Daoy (cell line): ENCODE measurements at regions not wholly inside any gene's neighbourhood (a gene's known extent, or its start where the extent isn't known, plus 50 kb on each side); places are given as distances from the start of the nearest gene placed in this dataset.

Source experiments
- DNase-seq: peaks from one replicate; pipeline ENCODE4 v3.0.0-alpha.2; 2015; ENCODE audit warnings: low read depth

DNA sequence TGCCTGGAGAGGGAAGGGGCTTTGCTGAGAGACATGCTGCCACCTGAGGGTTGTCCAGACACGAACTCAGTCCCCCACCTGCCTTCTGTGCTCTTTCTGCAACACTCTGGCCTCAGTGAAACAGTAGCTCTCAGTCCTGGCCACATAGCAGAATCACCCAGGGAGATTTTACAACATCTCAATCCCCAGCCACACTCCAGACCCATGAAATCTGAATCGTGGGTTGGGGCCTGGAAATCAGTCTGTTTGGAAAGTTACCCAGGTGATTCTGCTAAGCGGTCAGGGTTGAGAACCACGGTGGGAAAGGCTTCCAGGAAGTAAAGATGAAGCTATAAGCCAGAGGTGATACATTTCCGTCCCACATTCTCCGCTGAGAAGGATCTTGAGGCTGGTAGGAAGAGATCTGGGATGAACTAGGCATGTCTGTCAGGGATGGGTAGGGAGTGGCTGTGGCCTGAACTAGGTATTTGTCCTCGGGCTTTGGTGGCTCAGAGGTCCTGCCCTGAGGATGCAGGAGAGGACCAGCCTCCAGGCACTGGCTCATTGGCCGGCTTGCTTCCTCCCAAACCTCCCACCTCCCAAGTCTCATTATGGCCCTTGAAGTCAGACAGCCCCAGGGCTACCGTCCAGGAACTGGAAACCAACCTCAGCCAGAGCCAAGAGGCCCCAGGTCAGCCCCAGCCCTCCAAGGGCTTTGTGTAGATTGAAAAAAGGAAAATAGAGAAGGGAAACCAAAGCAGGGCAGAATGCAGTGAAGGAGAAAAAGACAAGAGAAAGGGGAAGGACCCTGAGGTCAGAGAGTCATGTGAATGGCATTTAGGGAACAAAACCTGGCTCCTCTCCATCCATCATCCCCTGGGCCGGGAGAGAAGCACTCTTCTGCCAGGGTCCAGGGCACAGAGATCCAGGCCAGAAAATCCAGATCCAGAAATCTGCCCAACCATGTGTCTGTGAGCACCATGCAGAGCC is 119.6 kb downstream of the ZFP36L2 start:
- DNase-seq, result no peak

GRCh38 chr2:43105586-43106558 is 120.5 kb downstream of the ZFP36L2 start:
- no peak for DNase-seq

DNA sequence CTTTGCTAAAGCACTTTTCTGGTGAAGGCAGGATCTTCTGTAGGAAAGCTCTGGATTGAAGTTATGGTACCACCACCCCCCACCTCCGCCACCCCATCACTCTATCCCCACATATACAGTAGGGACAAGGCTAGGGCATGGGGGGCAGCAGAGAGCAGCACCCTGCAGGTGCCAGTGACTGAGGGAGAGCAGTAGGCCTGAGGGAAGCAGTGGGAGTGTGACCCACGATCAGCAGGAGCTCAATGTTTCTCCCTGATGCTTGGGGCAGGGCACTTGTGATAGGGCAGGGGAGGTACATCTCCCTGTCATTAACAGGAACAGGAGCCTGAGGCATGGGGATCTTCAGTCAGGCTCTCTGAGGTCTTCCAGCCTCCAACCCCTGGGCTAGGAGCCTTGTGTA is 121.6 kb downstream of the ZFP36L2 start:
- no peak for DNase-seq

DNA sequence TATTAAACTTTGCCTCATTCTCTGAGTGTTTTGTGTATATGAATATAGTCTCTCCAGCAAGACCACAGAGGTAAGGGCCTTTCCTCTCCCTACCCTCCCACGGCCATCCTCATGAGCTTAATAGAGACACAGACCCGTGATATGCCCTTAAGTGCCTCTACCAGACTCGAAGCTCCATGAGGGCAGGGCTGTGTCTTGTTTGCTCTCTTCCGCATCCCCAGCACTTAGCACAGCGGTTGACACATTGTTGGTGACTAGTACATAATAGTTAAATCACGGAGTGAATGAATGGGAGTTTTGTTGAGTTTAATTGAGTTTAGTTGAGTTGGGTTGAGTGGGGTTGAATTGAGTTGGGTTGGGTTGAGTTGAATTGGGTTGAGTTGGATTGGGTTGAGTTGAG is 122.3 kb downstream of the ZFP36L2 start:
- DNase-seq, result no peak

- no peak for DNase-seq
These were observed 123.4 kb downstream of the ZFP36L2 start for GRCh38 chr2:43103093-43103404.

- DNase-seq, result no peak
These were observed 123.9 kb downstream of the ZFP36L2 start for GRCh38 chr2:43102366-43103092.

GRCh38 chr2:43101751-43102150 is 124.7 kb downstream of the ZFP36L2 start:
- DNase-seq, result no peak

DNA sequence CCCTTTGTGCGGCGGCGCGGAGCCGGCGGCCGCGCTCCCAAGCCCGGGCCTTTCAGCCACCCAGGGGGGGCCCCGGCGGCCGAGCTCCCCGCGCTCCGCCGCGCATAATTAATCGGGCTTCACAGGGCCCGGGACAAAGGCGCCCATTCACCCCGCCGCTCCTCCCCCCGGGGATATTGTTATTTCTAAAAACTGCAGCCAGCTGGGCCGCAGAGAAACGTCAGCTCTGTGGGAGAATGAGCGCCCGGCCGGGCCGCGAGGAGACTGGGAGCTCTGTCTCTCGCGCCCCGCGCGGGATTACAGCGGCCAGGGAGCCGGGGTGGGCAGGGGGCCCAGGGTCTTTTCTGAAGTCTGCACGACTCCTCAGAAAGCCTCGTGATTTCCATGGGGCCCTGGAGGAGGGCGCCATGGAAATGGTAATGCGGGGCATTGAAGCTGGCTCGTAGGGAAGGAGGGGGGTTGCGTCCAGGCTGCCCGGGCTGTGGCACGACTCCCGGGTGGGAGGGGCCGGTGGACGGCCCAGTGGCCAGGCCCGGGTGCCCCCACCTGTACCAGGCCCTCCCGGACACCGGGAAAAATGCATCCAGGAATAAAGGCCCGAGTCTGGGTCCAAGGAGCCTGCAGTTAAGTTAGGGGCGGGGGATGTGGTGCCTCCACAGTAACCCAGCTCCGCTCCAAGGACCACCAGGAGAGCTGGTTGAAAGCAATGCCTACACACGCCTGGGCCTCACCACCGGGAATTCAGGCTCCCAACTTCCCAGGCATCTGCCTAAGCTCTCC is 125.3 kb downstream of the ZFP36L2 start:
- DNase-seq, result no peak

GRCh38 chr2:43100362-43100882 is 126.0 kb downstream of the ZFP36L2 start:
- no peak for DNase-seq

DNA sequence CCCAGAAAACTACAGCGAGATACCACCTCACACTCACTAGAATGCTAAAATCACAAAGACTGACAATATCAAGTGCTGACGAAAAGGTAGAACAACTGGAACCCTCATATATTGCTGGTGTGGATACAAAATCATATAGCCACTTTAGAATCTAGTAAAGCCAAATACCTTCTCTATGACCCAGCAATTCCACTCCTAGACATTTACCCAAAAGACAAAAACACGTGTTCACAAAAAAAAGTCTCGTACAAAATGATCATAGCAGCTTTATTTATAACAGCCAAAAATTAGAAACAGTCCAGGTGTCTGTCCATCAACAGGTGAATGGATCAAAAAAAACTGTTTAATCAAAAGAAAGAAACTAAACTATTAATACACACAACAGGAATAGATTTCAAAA is 126.6 kb downstream of the ZFP36L2 start:
- DNase-seq, result no peak

DNA sequence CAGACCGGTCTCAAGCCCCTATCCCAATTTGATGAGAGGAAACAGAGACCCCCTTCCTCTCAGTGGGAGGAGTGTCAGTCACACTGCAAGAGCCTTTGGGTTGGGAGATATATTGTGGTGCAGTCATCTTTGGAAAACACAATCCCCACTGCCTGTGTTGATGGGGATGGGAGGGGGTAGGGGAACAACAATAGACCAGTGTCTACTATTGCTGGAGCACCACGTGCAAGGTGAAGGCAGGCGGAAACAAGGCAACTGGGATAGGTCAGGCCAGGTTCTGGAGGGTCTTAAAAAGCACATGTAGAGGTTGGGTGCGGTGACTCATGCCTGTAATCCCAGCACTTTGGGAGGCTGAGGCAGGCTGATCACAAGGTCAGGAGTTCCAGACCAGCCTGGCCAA is 127.9 kb downstream of the ZFP36L2 start:
- no peak for DNase-seq

GRCh38 chr2:43097644-43098408 is 128.6 kb downstream of the ZFP36L2 start:
- DNase-seq, result no peak

- DNase-seq, result no peak
These were observed 130.7 kb downstream of the ZFP36L2 start for GRCh38 chr2:43095533-43096295.

GRCh38 chr2:43092520-43093179 is 133.8 kb downstream of the ZFP36L2 start:
- no peak for DNase-seq

- no peak for DNase-seq
These were observed 136.1 kb downstream of the ZFP36L2 start for GRCh38 chr2:43090317-43090716.

DNA sequence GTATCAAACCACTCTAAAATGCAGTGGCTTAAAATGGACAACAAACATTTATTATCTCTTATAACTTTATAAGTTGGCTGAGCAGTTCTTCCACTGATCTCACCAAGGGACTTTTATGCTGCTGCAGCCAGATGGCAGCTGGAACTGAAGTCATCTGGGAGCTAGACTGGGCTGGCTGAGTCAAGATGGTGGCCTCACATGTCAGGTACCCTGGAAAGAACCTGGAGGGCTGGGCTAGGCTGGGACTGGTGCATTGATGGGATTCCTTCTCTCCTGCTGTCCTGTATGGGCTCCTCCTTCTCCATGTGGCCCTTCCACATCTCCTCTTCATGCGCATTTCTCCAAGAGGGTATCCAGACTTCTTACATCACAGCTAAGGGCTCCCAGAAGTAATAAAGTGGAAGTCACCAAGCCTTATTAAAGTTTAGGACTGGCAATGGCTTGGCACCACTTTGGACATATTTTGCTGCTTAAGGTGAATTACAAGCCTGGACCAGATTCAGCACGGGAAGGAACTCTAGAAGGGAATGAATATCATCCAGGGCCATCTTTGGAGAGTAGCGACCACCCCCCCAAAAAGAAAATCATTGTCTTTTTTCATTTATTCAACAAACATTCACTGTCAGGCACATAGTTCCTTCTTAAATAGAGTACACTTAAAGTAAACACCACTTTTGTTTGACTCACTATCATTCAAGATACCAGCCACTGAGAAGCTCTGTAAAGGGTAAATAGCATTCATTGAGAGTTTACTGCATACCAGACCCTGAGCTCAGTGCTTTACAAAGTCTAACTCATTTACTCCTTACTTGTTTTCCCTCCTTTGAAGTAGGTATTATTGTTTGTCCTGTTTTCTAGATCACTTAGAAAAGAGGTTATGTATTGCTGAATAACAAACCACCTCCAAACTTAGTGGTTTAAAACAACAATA is 138.0 kb downstream of the ZFP36L2 start:
- DNase-seq, result no peak

- DNase-seq, result no peak
These were observed 139.0 kb downstream of the ZFP36L2 start for GRCh38 chr2:43087413-43087812.
